Kidney capillary endothelial cell (primary cell): ENCODE measurements at regions not wholly inside any gene's neighbourhood (a gene's known extent, or its start where the extent isn't known, plus 50 kb on each side); places are given as distances from the start of the nearest gene placed in this dataset.

Experiments used
- DNase-seq: peaks from one replicate; pipeline ENCODE4 v3.0.0-alpha.2; 2018; ENCODE audit warnings: low spot score

- no peak for DNase-seq
Observed at GRCh38 chr6:119647309-119647708, 297.7 kb upstream of the MAN1A1 start.

GRCh38 chr6:119643876-119644275, 294.3 kb upstream of the MAN1A1 start:
- DNase-seq: no peak

GRCh38 chr6:119637768-119638167, 288.2 kb upstream of the MAN1A1 start:
- no peak for DNase-seq

GRCh38 chr6:119636060-119636459, 286.5 kb upstream of the MAN1A1 start:
- no peak for DNase-seq

- no peak for DNase-seq
Observed at GRCh38 chr6:119633461-119633860, 283.9 kb upstream of the MAN1A1 start.

- DNase-seq: no peak
Observed at GRCh38 chr6:119630561-119631192, 281.1 kb upstream of the MAN1A1 start.

GRCh38 chr6:119628691-119629594, 279.4 kb upstream of the MAN1A1 start:
- DNase-seq: no peak

- DNase-seq: no peak
Observed at GRCh38 chr6:119627908-119628669, 278.5 kb upstream of the MAN1A1 start.

GRCh38 chr6:119626884-119627619, 277.5 kb upstream of the MAN1A1 start:
- no peak for DNase-seq

- no peak for DNase-seq
Observed at GRCh38 chr6:119620846-119621555, 271.4 kb upstream of the MAN1A1 start.

- DNase-seq: no peak
Observed at GRCh38 chr6:119614138-119614537, 264.6 kb upstream of the MAN1A1 start.

- no peak for DNase-seq
Observed at GRCh38 chr6:119612911-119613381, 263.4 kb upstream of the MAN1A1 start.

- DNase-seq: no peak
Observed at GRCh38 chr6:119612176-119612891, 262.8 kb upstream of the MAN1A1 start.

- no peak for DNase-seq
Observed at GRCh38 chr6:119610754-119611153, 261.2 kb upstream of the MAN1A1 start.

- no peak for DNase-seq
Observed at GRCh38 chr6:119610265-119610664, 260.7 kb upstream of the MAN1A1 start.

- DNase-seq: no peak
Observed at GRCh38 chr6:119609865-119610264, 260.3 kb upstream of the MAN1A1 start.

- no peak for DNase-seq
Observed at GRCh38 chr6:119608994-119609393, 259.4 kb upstream of the MAN1A1 start.

GRCh38 chr6:119604124-119604523, 254.6 kb upstream of the MAN1A1 start:
- DNase-seq: no peak

GRCh38 chr6:119603501-119603900, 253.9 kb upstream of the MAN1A1 start:
- no peak for DNase-seq
